Liver (tissue), 8 donors: ENCODE measurements at regions not wholly inside any gene's neighbourhood (a gene's known extent, or its start where the extent isn't known, plus 50 kb on each side); places are given as distances from the start of the nearest gene placed in this dataset.

Source experiments
- DNase-seq: peaks from one replicate; pipeline ENCODE4 v3.0.0-alpha.2; 2017; ENCODE audit warnings: low spot score
- H3K27ac ChIP-seq, 2 donors: one replicate each; pipeline ENCODE4 v1.7.0; 2013; ENCODE audit warnings: inconsistent platforms in 2 of 2, low read length in 2 of 2, control low read depth in 1 of 2, low read depth in 1 of 2, mild to moderate bottlenecking in 1 of 2
- H3K27me3 ChIP-seq, 4 donors: one replicate each; pipeline versions ENCODE4 v1.6.1 to v1.7.0; 2013; ENCODE audit warnings: low read length in 3 of 4, inconsistent platforms in 1 of 4, mild to moderate bottlenecking in 1 of 4, moderate library complexity in 1 of 4; ENCODE audit not compliant: control insufficient read depth in 4 of 4, insufficient read depth in 4 of 4
- H3K36me3 ChIP-seq, 4 donors: one replicate each; pipeline versions ENCODE4 v1.6.1 to v1.7.0; 2013; ENCODE audit warnings: low read length in 3 of 4, mild to moderate bottlenecking in 3 of 4, low read depth in 1 of 4, moderate library complexity in 1 of 4; ENCODE audit not compliant: control insufficient read depth in 4 of 4, insufficient read depth in 3 of 4
- H3K4me1 ChIP-seq, 4 donors: one replicate each; pipeline versions ENCODE4 v1.6.1 to v1.7.0; 2013; ENCODE audit warnings: low read length in 3 of 4, mild to moderate bottlenecking in 3 of 4, moderate library complexity in 1 of 4; ENCODE audit not compliant: control insufficient read depth in 4 of 4, insufficient read depth in 4 of 4
- H3K4me3 ChIP-seq, 3 donors: one replicate each; pipeline versions ENCODE4 v1.6.1 to v1.7.0; 2013; ENCODE audit warnings: low read length in 3 of 3, control low read depth in 1 of 3, low read depth in 1 of 3, mild to moderate bottlenecking in 1 of 3
- H3K9ac ChIP-seq, 2 donors: one replicate each; pipeline ENCODE4 v1.7.0; 2013; ENCODE audit warnings: low read length in 2 of 2, mild to moderate bottlenecking in 2 of 2, moderate library complexity in 2 of 2, control low read depth in 1 of 2, low read depth in 1 of 2
- H3K9me3 ChIP-seq, 4 donors: one replicate each; pipeline versions ENCODE4 v1.6.1 to v1.7.0; 2013; ENCODE audit warnings: low read length in 3 of 4; ENCODE audit not compliant: control insufficient read depth in 4 of 4
- ATF3 ChIP-seq: IDR thresholded peaks from 2 replicates; pipeline ENCODE4 v1.6.1; 2016; ENCODE audit warnings: antibody characterized with exemption
- CTCF ChIP-seq: fragments of 150-350 bp; IDR thresholded peaks from 2 replicates; pipeline ENCODE4 v1.5.1; 2017; ENCODE audit warnings: improper control_type of control experiment, low read depth, low read length; ENCODE audit not compliant: missing input control
- EGR1 ChIP-seq, 2 donors: IDR thresholded peaks; 2 replicates each; pipeline ENCODE4 v1.6.1; 2016 to 2018; ENCODE audit warnings: antibody characterized with exemption in 2 of 2, low read depth in 2 of 2
- FOXA1 ChIP-seq: IDR thresholded peaks from 2 replicates; pipeline ENCODE4 v1.6.1; 2016; ENCODE audit warnings: antibody characterized with exemption
- FOXA2 ChIP-seq: IDR thresholded peaks from 2 replicates; pipeline ENCODE4 v1.6.1; 2016; ENCODE audit warnings: antibody characterized with exemption
- GABPA ChIP-seq, 2 donors: IDR thresholded peaks in 1 of 2; conservative IDR thresholded peaks in 1 of 2; 2 replicates each; pipeline ENCODE4 v1.6.1; 2016; ENCODE audit warnings: antibody characterized with exemption in 2 of 2, mild to moderate bottlenecking in 1 of 2, moderate library complexity in 1 of 2
- HNF4A ChIP-seq, 2 donors: conservative IDR thresholded peaks; 2 replicates each; pipeline ENCODE4 v1.6.1; 2016; ENCODE audit warnings: antibody characterized with exemption in 2 of 2, mild to moderate bottlenecking in 2 of 2
- HNF4G ChIP-seq: IDR thresholded peaks from 2 replicates; pipeline ENCODE4 v1.6.1; 2016; ENCODE audit warnings: antibody characterized with exemption
- JUND ChIP-seq, 2 donors: IDR thresholded peaks; 2 replicates each; pipeline ENCODE4 v1.6.1; 2016; ENCODE audit warnings: antibody characterized with exemption in 2 of 2
- MAX ChIP-seq: IDR thresholded peaks from 2 replicates; pipeline ENCODE4 v1.6.1; 2016; ENCODE audit warnings: antibody characterized with exemption
- NR2F2 ChIP-seq: IDR thresholded peaks from 2 replicates; pipeline ENCODE4 v1.6.1; 2016; ENCODE audit warnings: antibody characterized with exemption
- RAD21 ChIP-seq, 2 donors: IDR thresholded peaks; 2 replicates each; pipeline ENCODE4 v1.6.1; 2016; ENCODE audit warnings: antibody characterized with exemption in 2 of 2, mild to moderate bottlenecking in 2 of 2
- REST ChIP-seq: IDR thresholded peaks from 2 replicates; pipeline ENCODE4 v1.6.1; 2016; ENCODE audit warnings: antibody characterized with exemption, mild to moderate bottlenecking
- RXRA ChIP-seq, 2 donors: IDR thresholded peaks; 2 replicates each; pipeline ENCODE4 v1.6.1; 2017 to 2018; ENCODE audit warnings: antibody characterized with exemption in 2 of 2, mild to moderate bottlenecking in 1 of 2
- SP1 ChIP-seq: IDR thresholded peaks from 2 replicates; pipeline ENCODE4 v1.6.1; 2018; ENCODE audit warnings: antibody characterized with exemption, mild to moderate bottlenecking
- TAF1 ChIP-seq: conservative IDR thresholded peaks from 2 replicates; pipeline ENCODE4 v1.6.1; 2016; ENCODE audit warnings: antibody characterized with exemption, mild to moderate bottlenecking
- YY1 ChIP-seq: IDR thresholded peaks from 2 replicates; pipeline ENCODE4 v1.6.1; 2016; ENCODE audit warnings: antibody characterized with exemption, mild to moderate bottlenecking
- ZBTB33 ChIP-seq: IDR thresholded peaks from 2 replicates; pipeline ENCODE4 v1.6.1; 2016; ENCODE audit warnings: antibody characterized with exemption
- whole genome bisulfite sequencing: extraction: QIAGEN DNeasy Blood & Tissue Kit; methylation state at CpG from one replicate; pipeline ENCODE4 v1.1.7; 2013; 5-methylcytosine and 5-hydroxymethylcytosine counted together
- donor health status: healthy.
- donor health status: healthy.
- donor health status: healthy.
- donor health status: healthy.
- donor health status: healthy.

- WGBS: 76% methylated on average over 12 of the region's 12 CpGs
- H3K4me1 ChIP-seq: no peaks in the 10 kb centered on the region
- DNase-seq: no peak
- no peak overlapping the region for H3K9ac ChIP-seq
- no peaks in the 10 kb centered on the region for H3K9me3 ChIP-seq
- H3K27me3 ChIP-seq: no peaks in the 10 kb centered on the region
- no peak overlapping the region for H3K4me3 ChIP-seq
- no peaks in the 10 kb centered on the region for H3K36me3 ChIP-seq
- no peak overlapping the region for H3K27ac ChIP-seq
- TF ChIP-seq YY1 (no peak), RXRA (IDR thresholded peaks at IDR 0.05) (no peak)
These were observed 123.1 kb downstream of the TPRA1 start for GRCh38 chr3:127467391-127467790.

GRCh38 chr3:127464642-127465041, 125.9 kb downstream of the TPRA1 start:
- Histone ChIP-seq H3K9me3 (no peaks in the 10 kb centered on the region), H3K4me1 (no peaks in the 10 kb centered on the region), H3K27ac (no peak overlapping the region), H3K36me3 (no peaks in the 10 kb centered on the region), H3K27me3 (no peaks in the 10 kb centered on the region), H3K9ac (no peak overlapping the region), H3K4me3 (no peak overlapping the region)
- TF ChIP-seq JUND (IDR thresholded peaks at IDR 0.05) (no peak), HNF4G (no peak), NR2F2 (no peak), FOXA2 (no peak)
- no peak for DNase-seq
- WGBS: 80% methylated on average over 7 of the region's 7 CpGs

- Histone ChIP-seq H3K36me3 (no peaks in the 10 kb centered on the region), H3K4me1 (no peaks in the 10 kb centered on the region), H3K27me3 (no peaks in the 10 kb centered on the region), H3K4me3 (no peak overlapping the region), H3K27ac (no peak overlapping the region), H3K9ac (no peak overlapping the region), H3K9me3 (no peaks in the 10 kb centered on the region)
- 92% methylated on average over 8 of the region's 8 CpGs for WGBS
- TF ChIP-seq MAX (no peak), HNF4G (no peak), NR2F2 (no peak), CTCF (no peak), ZBTB33 (no peak), JUND (IDR thresholded peaks at IDR 0.05) (no peak), ATF3 (no peak), GABPA (IDR thresholded peaks at IDR 0.05 in 1 of 2, conservative IDR thresholded peaks at IDR 0.05 in 1 of 2) (no peak), YY1 (no peak), TAF1 (no peak), SP1 (no peak), REST (no peak), FOXA1 (no peak), EGR1 (IDR thresholded peaks at IDR 0.05; ENCODE audit: low read depth in 2 of 2) (no peak), RXRA (IDR thresholded peaks at IDR 0.05) (no peak), FOXA2 (no peak), HNF4A (conservative IDR thresholded peaks at IDR 0.05) (no peak), RAD21 (IDR thresholded peaks at IDR 0.05) (no peak)
- DNase-seq: no peak
These were observed 128.3 kb downstream of the TPRA1 start for GRCh38 chr3:127462111-127462655.
